KBM-7 (cell line): ENCODE measurements at regions not wholly inside any gene's neighbourhood (a gene's known extent, or its start where the extent isn't known, plus 50 kb on each side); places are given as distances from the start of the nearest gene placed in this dataset.
"Not testable (repeated sequence)": the region's sequence is repeated elsewhere in the genome, so short reads cannot be mapped to it uniquely, and the experiment has no call there.

ENCODE experiments used
- DNase-seq: peaks from one replicate; pipeline ENCODE4 v3.0.0-alpha.2; 2015
- in situ Hi-C: fragments of 300-500 bp; cut with MboI; formaldehyde crosslinking; loops from 2 replicates; pipeline ENCODE4 v1.14.3; 2020; ENCODE audit warnings: low sequenced_read_pairs, low pct_unique_long_range_greater_than_20kb, mixed read lengths

GRCh38 chr1:244758708-244759107 lies 76.8 kb upstream of the COX20 start:
- in situ Hi-C loops, result no loop called here

DNA sequence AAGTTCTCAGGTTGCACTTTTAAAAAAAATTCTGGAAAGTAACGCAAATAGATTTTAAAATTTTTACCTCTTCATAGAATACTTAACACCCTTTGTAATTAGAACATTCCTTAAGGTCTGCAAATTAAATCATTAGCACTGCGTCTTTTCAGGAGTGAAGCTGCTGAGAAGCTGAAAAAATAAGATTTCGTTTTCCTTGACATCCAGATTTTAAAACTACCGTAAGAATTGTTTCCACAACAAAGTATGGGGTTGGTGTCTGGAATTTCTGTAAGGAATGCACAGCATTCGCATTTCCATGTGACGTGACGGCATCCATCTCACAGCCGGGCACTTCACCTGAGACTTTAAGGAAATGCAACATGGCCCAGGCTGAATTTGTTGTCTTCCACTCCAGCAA lies 76.3 kb upstream of the COX20 start:
- in situ Hi-C loops, result no loop called here
- no peak for DNase-seq

More at GRCh38 chr1:244758708-244759107, 76.8 kb upstream of the COX20 start:
- DNase-seq, result no peak

DNA sequence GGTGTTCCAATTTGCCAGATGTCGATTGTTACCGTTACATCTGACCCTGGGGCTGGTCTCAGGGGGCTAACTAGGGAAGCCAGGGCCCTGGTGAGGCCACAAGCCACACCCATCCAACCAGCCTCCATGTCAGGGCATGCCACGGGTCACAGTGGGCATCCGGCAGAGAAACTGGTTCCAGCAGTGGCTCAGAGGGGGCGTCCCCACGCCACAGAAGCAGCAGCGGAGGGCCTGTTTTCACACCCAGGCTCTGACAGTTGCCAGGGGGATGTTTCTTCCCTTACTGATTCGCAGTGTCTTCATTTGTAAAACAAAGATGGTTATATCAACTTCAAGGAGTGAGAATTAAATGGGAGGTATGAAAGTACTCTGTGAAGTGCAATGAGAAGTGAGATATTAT lies 75.0 kb upstream of the COX20 start:
- no peak for DNase-seq
- in situ Hi-C loops, result no loop called here

DNA sequence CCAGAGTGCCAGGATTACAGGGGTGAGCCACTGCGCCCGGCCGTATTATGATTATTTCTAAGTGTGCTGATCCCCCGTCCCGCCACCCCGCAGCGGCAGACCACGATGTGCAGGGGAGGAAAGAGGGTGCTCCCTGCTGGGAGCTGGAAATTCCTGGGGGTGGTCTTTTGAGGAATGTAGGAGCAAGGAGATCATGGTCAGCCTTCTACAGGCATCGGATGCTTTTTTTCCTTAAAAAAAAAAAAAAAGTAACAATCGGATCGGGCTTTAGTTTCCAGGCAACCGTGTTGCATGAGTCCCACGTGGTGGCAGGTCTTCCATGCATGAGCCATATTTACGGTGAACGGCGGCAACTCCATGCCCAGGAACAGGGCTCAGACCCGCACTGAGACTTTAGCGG lies 74.2 kb upstream of the COX20 start:
- DNase-seq, result peak; percentile 11
- in situ Hi-C loops, result no loop called here

- DNase-seq, result no peak
- in situ Hi-C loops, result no loop called here
These were observed 72.8 kb upstream of the COX20 start for GRCh38 chr1:244762629-244763028.

DNA sequence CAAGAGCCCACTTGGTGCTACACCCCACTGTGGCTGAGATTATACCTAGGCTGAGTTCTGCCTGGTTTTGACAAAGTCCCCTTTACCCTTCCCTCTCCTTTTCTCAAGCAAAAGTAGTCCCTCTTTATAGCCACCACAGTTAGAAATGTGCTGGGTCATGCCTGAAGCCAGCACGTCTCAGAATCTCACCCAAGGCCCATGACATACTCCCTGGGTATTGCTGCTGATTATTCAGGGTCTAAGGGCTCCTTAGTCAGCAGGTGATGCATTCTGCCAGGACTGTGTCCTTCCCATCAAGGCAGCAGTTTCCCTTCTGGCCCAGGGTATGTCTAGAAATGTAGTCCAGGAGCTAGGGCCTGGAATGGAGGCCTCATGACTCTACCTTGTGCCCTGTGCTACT lies 67.3 kb upstream of the COX20 start:
- in situ Hi-C loops, result no loop called here
- no peak for DNase-seq

GRCh38 chr1:244768804-244769203 lies 66.7 kb upstream of the COX20 start:
- no peak for DNase-seq
- in situ Hi-C loops, result no loop called here

GRCh38 chr1:244770556-244770955 lies 64.9 kb upstream of the COX20 start:
- DNase-seq, in situ Hi-C loops: not testable (repeated sequence)

GRCh38 chr1:244773513-244773912 lies 61.9 kb upstream of the COX20 start:
- in situ Hi-C loops, result no loop called here
- no peak for DNase-seq

- in situ Hi-C loops, result not testable (repeated sequence)
These were observed 58.7 kb upstream of the COX20 start for GRCh38 chr1:244776783-244777182.

DNA sequence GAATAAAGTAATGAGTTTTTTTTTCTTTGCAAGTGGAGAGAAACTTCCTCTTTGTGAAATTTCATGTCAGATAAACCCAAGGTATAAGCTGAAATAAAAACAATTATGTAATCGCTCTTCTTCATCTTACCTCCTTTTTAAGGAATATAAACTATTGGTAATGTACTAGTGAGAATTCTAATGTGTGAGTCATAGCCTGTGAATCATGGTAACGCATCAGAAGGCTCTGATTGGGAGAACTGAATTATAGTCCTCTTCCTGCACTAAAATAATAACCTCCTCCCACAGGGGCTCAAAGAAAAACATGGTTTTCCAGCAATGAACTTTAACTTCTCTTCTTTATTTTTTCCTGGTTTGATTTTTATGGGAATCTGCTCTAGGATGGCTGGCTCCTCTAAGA lies 57.1 kb upstream of the COX20 start:
- no peak for DNase-seq
- in situ Hi-C loops, result no loop called here

More at GRCh38 chr1:244776783-244777182, 58.7 kb upstream of the COX20 start:
- DNase-seq, result not testable (repeated sequence)

GRCh38 chr1:244779410-244779809 lies 56.0 kb upstream of the COX20 start:
- no peak for DNase-seq
- in situ Hi-C loops, result no loop called here

GRCh38 chr1:244780311-244780710 lies 55.1 kb upstream of the COX20 start:
- in situ Hi-C loops, result no loop called here
- DNase-seq, result no peak

DNA sequence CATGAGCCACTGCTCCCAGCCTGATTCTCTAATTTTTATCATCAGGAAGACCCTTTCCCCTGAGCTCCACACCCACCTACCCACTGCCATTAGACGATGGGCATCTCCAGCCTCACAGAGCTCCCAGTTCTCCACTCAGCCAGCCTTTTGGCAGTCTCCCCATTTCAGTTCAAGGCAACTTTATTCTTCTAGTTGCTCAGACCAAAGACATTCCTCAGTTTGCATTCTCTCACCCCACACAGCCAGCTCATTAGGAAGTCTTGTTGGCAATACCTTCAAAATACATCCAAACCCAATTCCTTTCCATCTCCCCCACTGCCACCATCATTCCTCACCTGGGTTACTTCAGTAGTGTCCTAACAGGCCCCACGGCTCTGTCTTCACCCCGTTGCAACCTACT lies 53.4 kb upstream of the COX20 start:
- no peak for DNase-seq
- in situ Hi-C loops, result no loop called here

- DNase-seq, result no peak
- in situ Hi-C loops, result no loop called here
These were observed 52.3 kb upstream of the COX20 start for GRCh38 chr1:244783138-244783537.
